ENCODE measurements at regions not wholly inside any gene's neighbourhood (a gene's known extent, or its start where the extent isn't known, plus 50 kb on each side); places are given as distances from the start of the nearest gene placed in this dataset.

GRCh38 chr4:63440236-63440635 lies 969.0 kb downstream of the TECRL start:
- intact Hi-C loops (cut with micrococcal nuclease): no loop called here
- Histone ChIP-seq H3K14ac (replicated peaks; ENCODE audit: low read depth, low read length) (no peak overlapping the region), H3K9ac (ENCODE audit: low read depth, low read length) (no peak overlapping the region), H3K79me1 (ENCODE audit: low read depth in 1 of 2, low read length in 2 of 2) (no peaks in the 10 kb centered on the region), H2BK20ac (ENCODE audit: low read depth, low read length) (no peak overlapping the region), H3K23ac (ENCODE audit: low read depth, low read length) (no peak overlapping the region), H3K4ac (ENCODE audit: low read depth, low read length) (no peak overlapping the region), H3K4me3 (ENCODE audit: insufficient read depth, low read depth, low read length) (no peak overlapping the region), H4K5ac (ENCODE audit: low read depth, low read length) (no peak overlapping the region), H3K4me2 (ENCODE audit: low read depth, low read length) (no peak overlapping the region), H2BK120ac (ENCODE audit: low read depth, low read length) (no peak overlapping the region), H4K91ac (ENCODE audit: insufficient read depth, low read depth, low read length) (no peak overlapping the region), H3K27ac (ENCODE audit: insufficient read depth, low read length) (no peak overlapping the region), H3K56ac (ENCODE audit: extremely low read depth, insufficient read depth, low read length) (no peak overlapping the region), H3K27me3 (ENCODE audit: control insufficient read depth, insufficient read depth, low read length) (no peaks in the 10 kb centered on the region), H3K36me3 (ENCODE audit: control insufficient read depth, insufficient read depth, low read length) (no peaks in the 10 kb centered on the region), H3K9me3 (ENCODE audit: control insufficient read depth, insufficient read depth, low read length) (peaks cover 3% of the 10 kb centered on the region; the same call in 1 of the 2 replicates), H2BK5ac (ENCODE audit: low read depth, low read length, poor library complexity, severe bottlenecking) (no peak overlapping the region), H2AFZ (replicated peaks; ENCODE audit: low read length, poor library complexity) (no peak overlapping the region), H2AK9ac (replicated peaks; ENCODE audit: low read depth, low read length, poor library complexity) (no peak overlapping the region), H4K20me1 (ENCODE audit: insufficient read depth, low read length) (no peaks in the 10 kb centered on the region), H3K18ac (ENCODE audit: low read depth, low read length) (no peak overlapping the region), H3K9me1 (ENCODE audit: insufficient read depth, low read length) (no peaks in the 10 kb centered on the region), H2AK5ac (ENCODE audit: low read depth, low read length) (no peak overlapping the region), H3K4me1 (ENCODE audit: control insufficient read depth, insufficient read depth, low read length) (no peaks in the 10 kb centered on the region), H2BK15ac (ENCODE audit: low read depth, low read length) (no peak overlapping the region), H4K8ac (ENCODE audit: low read depth in 2 of 2, low read length in 2 of 2) (no peak overlapping the region)
- BruUV-seq (replicated peaks): no TSS peak
- dilution Hi-C loops (cut with HindIII; ENCODE audit: low sequenced_read_pairs, unreplicated experiment): no loop called here
- no peak for DNase-seq
- in situ Hi-C loops (cut with MboI; ENCODE audit: low sequenced_read_pairs): no loop called here
- ATAC-seq (ENCODE audit: low read depth): no peak
- POLR2A ChIA-PET (ENCODE audit: unreplicated experiment): no interaction called here
- no peak for TF ChIP-seq MAFK (IDR thresholded peaks at IDR 0.05; ENCODE audit: low read depth, low read length)
- TF ChIP-seq CEBPB (IDR thresholded peaks at IDR 0.05; ENCODE audit: low read depth, low read length): no peak
- TF ChIP-seq POLR2A (IDR thresholded peaks at IDR 0.05; ENCODE audit: low read depth, low read length): no peak
- TF ChIP-seq SMC3 (IDR thresholded peaks at IDR 0.05; ENCODE audit: low read depth, low read length): no peak
- TF ChIP-seq MXI1 (IDR thresholded peaks at IDR 0.05; ENCODE audit: borderline replicate concordance, low read depth, low read length): no peak
- no peak for TF ChIP-seq NFE2L2 (IDR thresholded peaks at IDR 0.05; ENCODE audit: low read depth, low read length)
- CTCF ChIA-PET: no interaction called here

Data from IMR-90 (cell line).